Peyer's patch (tissue), 4 donors: ENCODE measurements at regions not wholly inside any gene's neighbourhood (a gene's known extent, or its start where the extent isn't known, plus 50 kb on each side); places are given as distances from the start of the nearest gene placed in this dataset.

Source experiments
- CTCF ChIP-seq, 6 experiments: fragments of 450-650 bp in 4 of 6; fragments of 200-600 bp in 2 of 6; sonication (generic) in 1 of 6; IDR thresholded peaks; one replicate each; pipeline ENCODE4 v1.5.1; 2017 to 2019; ENCODE audit warnings: antibody characterized with exemption in 6 of 6, mild to moderate bottlenecking in 3 of 6, moderate library complexity in 1 of 6
- POLR2A ChIP-seq, 2 donors: fragments of 450-650 bp; IDR thresholded peaks; one replicate each; pipeline ENCODE4 v1.5.1; 2017; ENCODE audit warnings: antibody characterized with exemption in 2 of 2, mild to moderate bottlenecking in 2 of 2, moderate library complexity in 2 of 2

- no peak for TF ChIP-seq CTCF (IDR thresholded peaks at IDR 0.05)
- no peak for TF ChIP-seq POLR2A (IDR thresholded peaks at IDR 0.05)
Measured at GRCh38 chr2:196253116-196253480, 81.7 kb upstream of the STK17B start.
